Keratinocyte (primary cell): ENCODE measurements at regions not wholly inside any gene's neighbourhood (a gene's known extent, or its start where the extent isn't known, plus 50 kb on each side); places are given as distances from the start of the nearest gene placed in this dataset.

Experiments
- DNase-seq: peaks from one replicate; pipeline ENCODE4 v3.0.0-alpha.2; 2011; ENCODE audit warnings: low read depth, missing footprints, low spot score
- FAIRE-seq: peaks from 2 replicates; lab custom pipeline; 2011; peaks lifted over from hg19 to GRCh38; lab: Jason Lieb, UNC
- H2AFZ ChIP-seq: 2 replicates; pipeline ENCODE4 v1.6.0; 2012; ENCODE audit warnings: low read length, control low read depth, inconsistent platforms; ENCODE audit not compliant: control insufficient read depth
- H3K27ac ChIP-seq: 2 replicates; pipeline ENCODE4 v1.5.1; 2011; ENCODE audit warnings: low read length; ENCODE audit not compliant: control insufficient read depth, insufficient read depth
- H3K27me3 ChIP-seq: 3 replicates; pipeline ENCODE4 v1.6.0; 2011; ENCODE audit warnings: low read length; ENCODE audit not compliant: control insufficient read depth, insufficient read depth; ENCODE audit errors: extremely low read depth
- H3K36me3 ChIP-seq, 2 experiments: 2 replicates in 1 of 2; 3 replicates in 1 of 2; pipeline ENCODE4 v1.5.1; 2011; ENCODE audit warnings: low read length in 2 of 2, mild to moderate bottlenecking in 1 of 2; ENCODE audit not compliant: control insufficient read depth in 2 of 2, insufficient read depth in 2 of 2; ENCODE audit errors: extremely low read depth in 1 of 2
- H3K4me1 ChIP-seq: 3 replicates; pipeline ENCODE4 v1.5.1; 2011; ENCODE audit warnings: low read length; ENCODE audit not compliant: control insufficient read depth, insufficient read depth; ENCODE audit errors: extremely low read depth
- H3K4me2 ChIP-seq: 3 replicates; pipeline ENCODE4 v1.6.0; 2011; ENCODE audit warnings: low read depth, low read length; ENCODE audit not compliant: control insufficient read depth, insufficient read depth; ENCODE audit errors: extremely low read depth
- H3K4me3 ChIP-seq, 3 experiments: fragments of 200-600 bp in 1 of 3; sonication (generic) in 1 of 3; 2 replicates in 2 of 3; 3 replicates in 1 of 3; pipeline ENCODE4 v1.5.1; 2011 to 2016; ENCODE audit warnings: low read length in 3 of 3, mild to moderate bottlenecking in 3 of 3, control low read depth in 2 of 3, inconsistent platforms in 1 of 3, low read depth in 1 of 3, mixed read lengths in 1 of 3, mixed run types in 1 of 3, moderate library complexity in 1 of 3; ENCODE audit not compliant: control insufficient read depth in 2 of 3, insufficient read depth in 2 of 3; ENCODE audit errors: extremely low read depth in 1 of 3
- H3K79me2 ChIP-seq: 2 replicates; pipeline ENCODE4 v1.6.0; 2012; ENCODE audit warnings: low read length; ENCODE audit not compliant: control insufficient read depth, insufficient read depth
- H3K9ac ChIP-seq: 3 replicates; pipeline ENCODE4 v1.6.0; 2011; ENCODE audit warnings: low read length; ENCODE audit not compliant: control insufficient read depth, insufficient read depth; ENCODE audit errors: extremely low read depth
- H3K9me1 ChIP-seq: 3 replicates; pipeline ENCODE4 v1.6.0; 2011; ENCODE audit warnings: low read length; ENCODE audit not compliant: control insufficient read depth, insufficient read depth; ENCODE audit errors: extremely low read depth
- H3K9me3 ChIP-seq: 2 replicates; pipeline ENCODE4 v1.5.1; 2012; ENCODE audit warnings: low read depth, low read length; ENCODE audit not compliant: control insufficient read depth
- H4K20me1 ChIP-seq: 3 replicates; pipeline ENCODE4 v1.6.0; 2011; ENCODE audit warnings: low read length; ENCODE audit not compliant: control insufficient read depth, insufficient read depth; ENCODE audit errors: extremely low read depth
- CTCF ChIP-seq, 3 experiments: IDR thresholded peaks in 1 of 3; conservative IDR thresholded peaks in 1 of 3; optimal IDR thresholded peaks in 1 of 3; 2 replicates in 2 of 3; 3 replicates in 1 of 3; pipeline versions ENCODE3 to v1.5.1; 2011; ENCODE audit warnings: low read length in 3 of 3, mild to moderate bottlenecking in 3 of 3, moderate library complexity in 2 of 3, control low read depth in 1 of 3, inconsistent platforms in 1 of 3; ENCODE audit not compliant: insufficient read depth in 2 of 3; ENCODE audit errors: extremely low read depth in 1 of 3
- EZH2 ChIP-seq: IDR thresholded peaks from one replicate; pipeline ENCODE4 v1.6.1; 2012; ENCODE audit warnings: inconsistent platforms, mild to moderate bottlenecking, low read length, moderate library complexity
- dilution Hi-C: fragments of 300-500 bp; cut with MboI; formaldehyde crosslinking; loops from one replicate; pipeline ENCODE4 v1.7.0; 2020; ENCODE audit warnings: low sequenced_read_pairs; ENCODE audit not compliant: extremely low pct_ligation_motif_present

- no peaks in the 10 kb centered on the region for H3K9me3 ChIP-seq
- TF ChIP-seq CTCF (optimal IDR thresholded peaks at IDR 0.05 in 1 of 3, IDR thresholded peaks at IDR 0.05 in 1 of 3, conservative IDR thresholded peaks at IDR 0.05 in 1 of 3; ENCODE audit: extremely low read depth in 1 of 3, insufficient read depth in 2 of 3, low read length in 3 of 3) (no peak), EZH2 (no peak)
- DNase-seq (no peak), FAIRE-seq (no peak)
- H3K79me2 ChIP-seq: no peaks in the 10 kb centered on the region
- no peaks in the 10 kb centered on the region for H3K9me1 ChIP-seq
- no peak overlapping the region for H2AFZ ChIP-seq
- dilution Hi-C loops: no loop called here
- no peaks in the 10 kb centered on the region for H3K27me3 ChIP-seq
- H3K27ac ChIP-seq: no peak overlapping the region
- no peaks in the 10 kb centered on the region for H3K36me3 ChIP-seq
- no peak overlapping the region for H3K4me3 ChIP-seq
- H3K9ac ChIP-seq: no peak overlapping the region
- H4K20me1 ChIP-seq: no peaks in the 10 kb centered on the region
- no peak overlapping the region for H3K4me2 ChIP-seq
- no peaks in the 10 kb centered on the region for H3K4me1 ChIP-seq
Observed at GRCh38 chr4:188263321-188263720, 124.1 kb downstream of the TRIML1 start.

GRCh38 chr4:188266386-188266785, 127.1 kb downstream of the TRIML1 start:
- Histone ChIP-seq H3K9ac (no peak overlapping the region), H3K79me2 (no peaks in the 10 kb centered on the region), H4K20me1 (no peaks in the 10 kb centered on the region), H3K4me3 (no peak overlapping the region), H3K36me3 (no peaks in the 10 kb centered on the region), H3K27me3 (no peaks in the 10 kb centered on the region), H3K27ac (no peak overlapping the region), H3K4me1 (no peaks in the 10 kb centered on the region), H3K4me2 (no peak overlapping the region), H3K9me1 (no peaks in the 10 kb centered on the region), H2AFZ (no peak overlapping the region), H3K9me3 (no peaks in the 10 kb centered on the region)
- TF ChIP-seq CTCF (optimal IDR thresholded peaks at IDR 0.05 in 1 of 3, IDR thresholded peaks at IDR 0.05 in 1 of 3, conservative IDR thresholded peaks at IDR 0.05 in 1 of 3; ENCODE audit: extremely low read depth in 1 of 3, insufficient read depth in 2 of 3, low read length in 3 of 3) (no peak), EZH2 (no peak)
- no peak for FAIRE-seq
- DNase-seq: no peak
- dilution Hi-C loops: no loop called here
